Central memory CD4-positive, alpha-beta T cell (primary cell): ENCODE measurements at regions not wholly inside any gene's neighbourhood (a gene's known extent, or its start where the extent isn't known, plus 50 kb on each side); places are given as distances from the start of the nearest gene placed in this dataset.

Source experiments
- DNase-seq: peaks from one replicate; pipeline ENCODE4 v3.0.0; 2022

DNA sequence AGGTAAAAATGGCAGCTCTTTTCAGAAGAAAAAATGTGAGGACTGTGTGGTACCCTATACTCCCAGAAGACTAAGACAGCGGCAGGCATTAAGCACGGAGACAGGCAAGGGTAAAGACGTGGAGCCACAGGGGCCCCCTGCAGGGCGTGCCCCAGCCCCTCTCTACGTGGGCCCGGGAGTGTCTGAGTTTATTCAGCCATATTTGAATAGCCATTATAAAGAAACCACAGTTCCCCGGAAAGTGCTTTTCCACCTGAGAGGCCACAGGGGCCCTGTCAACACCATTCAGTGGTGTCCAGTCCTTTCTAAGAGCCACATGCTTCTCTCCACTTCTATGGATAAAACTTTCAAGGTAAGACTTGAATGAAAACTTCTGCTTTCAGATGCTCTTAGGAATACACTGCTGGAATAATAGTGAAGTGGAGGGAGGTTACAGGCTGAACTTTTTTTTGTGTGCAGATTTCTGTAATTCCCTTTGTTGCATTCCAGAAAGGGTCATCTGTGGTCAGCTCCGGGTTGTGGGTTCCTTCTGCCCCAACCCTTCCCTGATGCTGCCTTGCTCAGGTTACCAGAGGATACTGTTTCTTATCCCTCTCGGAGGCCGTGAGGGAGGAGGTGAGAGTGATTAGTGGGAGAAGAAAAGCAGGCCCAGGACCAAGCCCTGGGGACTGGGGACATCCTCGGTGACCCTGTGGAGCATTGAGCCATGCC, 58.4 kb downstream of the SLC25A47 start:
- DNase-seq: no peak

DNA sequence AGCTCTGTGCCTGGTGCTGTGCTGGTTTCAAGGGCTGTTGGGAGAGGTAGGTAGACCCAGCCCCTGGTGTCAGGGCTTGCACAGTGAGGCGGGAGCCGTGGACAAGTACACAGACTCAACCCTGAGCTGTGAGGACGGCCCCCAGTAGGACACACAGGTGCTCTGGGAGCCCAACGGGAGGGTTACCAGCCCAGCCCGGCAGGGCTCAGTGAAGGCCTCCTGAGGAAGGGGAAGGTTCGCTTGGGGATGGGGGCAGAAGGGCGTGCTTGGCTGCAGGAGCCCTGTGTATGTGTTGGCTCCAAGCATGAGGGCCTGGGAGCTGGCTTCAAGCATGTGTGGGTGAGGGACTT, 58.9 kb downstream of the SLC25A47 start:
- DNase-seq: no peak

DNA sequence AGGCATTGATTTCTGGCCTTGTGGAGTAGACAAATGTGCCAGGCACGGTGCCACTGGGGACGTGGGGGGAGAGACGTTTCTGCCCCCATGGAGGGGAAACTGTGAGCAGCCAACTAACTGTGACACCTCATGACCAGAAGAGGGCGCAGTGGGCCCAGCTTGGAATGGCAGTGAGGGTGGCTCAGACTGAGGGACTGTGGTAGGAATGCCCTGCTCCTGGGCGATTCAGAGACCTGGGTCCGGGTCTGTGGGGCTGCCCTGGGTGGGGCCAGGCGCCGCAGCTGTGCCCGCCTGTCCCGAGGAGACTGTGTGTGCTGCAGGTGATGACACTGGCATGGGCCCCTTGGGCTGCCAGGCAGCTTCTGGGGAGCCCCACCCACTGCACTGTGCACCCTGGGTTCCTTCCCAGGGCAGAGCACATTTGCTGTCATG, 60.6 kb downstream of the SLC25A47 start:
- DNase-seq: peak; percentile 56

DNA sequence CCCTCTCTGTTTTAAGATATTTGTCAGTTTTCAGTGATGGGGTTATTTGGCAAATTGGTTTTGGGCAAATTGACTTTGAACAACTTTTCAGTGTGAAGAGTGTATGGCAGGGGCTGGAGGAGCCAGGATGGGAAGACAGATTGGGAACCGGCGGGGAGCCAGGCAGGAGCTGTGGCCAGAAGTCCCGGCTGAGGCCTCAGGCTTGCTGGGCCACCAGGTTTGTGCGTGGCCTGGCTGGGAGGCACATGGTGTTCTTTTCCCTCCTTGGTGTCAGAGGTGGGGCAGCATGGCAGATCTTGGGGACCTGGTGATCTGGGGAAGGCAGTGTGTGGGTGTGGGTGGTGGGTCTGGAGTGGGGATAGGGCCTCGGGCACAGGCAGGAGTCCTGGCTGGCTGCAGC, 61.1 kb downstream of the SLC25A47 start:
- DNase-seq: no peak

DNA sequence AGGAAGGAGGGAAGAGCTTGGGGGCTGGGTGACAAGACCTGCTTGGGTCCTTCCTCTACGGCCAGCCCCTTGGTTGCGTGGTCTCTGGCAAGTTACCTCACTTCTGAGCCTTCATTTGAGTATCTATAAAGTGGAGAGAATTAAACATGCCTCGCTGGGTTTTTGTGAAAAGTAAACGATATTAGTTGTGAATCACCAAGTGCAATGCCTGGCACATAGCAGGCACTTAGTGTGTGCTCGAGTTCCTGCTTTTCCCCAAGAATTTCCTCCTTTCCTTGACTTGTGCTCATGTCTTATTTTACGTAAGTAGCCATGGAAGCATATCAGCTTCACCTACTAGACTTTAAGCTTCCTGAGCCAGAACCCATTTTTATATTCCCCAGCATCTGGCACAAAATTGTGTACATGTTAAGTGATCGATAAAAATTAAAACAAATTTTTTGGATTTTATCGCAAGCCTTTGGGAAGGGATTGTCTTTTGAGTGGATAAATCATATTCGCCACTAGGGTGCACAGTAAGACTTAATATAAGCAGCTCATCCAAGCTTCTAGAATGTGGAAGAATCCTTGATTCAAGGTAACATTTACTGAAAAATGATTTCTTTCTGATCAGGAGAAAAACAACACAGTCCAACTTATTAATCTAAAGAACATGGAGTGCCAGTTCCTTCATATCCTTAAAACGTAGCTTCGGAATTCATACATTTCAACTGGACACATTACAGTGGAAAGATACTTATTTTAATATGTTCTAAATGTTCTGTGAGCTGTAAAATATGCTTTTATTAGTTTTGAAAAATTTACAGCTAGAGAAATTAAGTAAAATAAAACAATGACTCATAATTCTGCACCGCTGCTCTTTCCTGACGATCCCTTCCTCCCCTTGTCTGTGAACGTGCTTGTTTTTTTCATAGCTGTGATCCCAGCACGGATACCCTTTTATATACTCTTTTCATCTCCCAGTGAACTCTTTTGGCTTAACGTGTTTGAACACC, 62.0 kb downstream of the SLC25A47 start:
- DNase-seq: no peak

DNA sequence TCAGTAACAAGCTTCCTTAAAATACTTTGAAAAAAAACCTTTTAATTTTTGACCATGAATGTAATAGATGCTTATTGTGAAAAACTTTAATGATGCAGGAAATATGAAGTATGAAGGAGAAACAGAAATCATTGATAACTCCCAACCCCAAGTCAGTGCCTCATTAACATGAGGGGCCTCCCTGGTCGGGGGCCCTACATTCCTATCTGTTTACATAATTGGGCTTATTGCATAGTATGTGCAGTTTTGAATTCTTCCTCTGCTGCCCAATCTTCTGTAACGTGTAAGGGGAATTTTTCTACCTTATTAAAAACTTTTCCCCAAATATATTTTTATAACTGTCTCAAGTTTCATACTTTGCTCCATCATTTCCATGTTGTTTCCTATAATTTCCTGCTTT, 63.0 kb downstream of the SLC25A47 start:
- no peak for DNase-seq

DNA sequence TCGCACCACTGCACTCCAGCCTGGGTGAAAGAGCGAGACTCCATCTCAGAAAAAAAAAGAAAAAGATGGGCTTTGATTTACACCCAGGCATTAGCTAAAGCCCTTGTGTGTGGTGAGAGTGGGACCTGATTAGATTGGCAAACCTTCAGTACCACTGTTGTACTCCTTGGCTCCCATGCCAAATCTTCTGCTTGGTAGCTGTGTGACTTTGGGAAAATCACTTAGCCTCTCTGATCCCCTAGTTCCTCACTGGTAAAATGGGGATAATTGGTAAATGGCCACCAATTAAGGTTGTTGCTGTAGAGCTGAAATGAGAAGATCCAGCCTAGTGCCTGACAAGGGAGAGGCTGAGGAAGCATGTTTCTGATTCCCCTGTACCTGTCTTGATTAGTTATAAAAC, 63.7 kb downstream of the SLC25A47 start:
- DNase-seq: no peak

DNA sequence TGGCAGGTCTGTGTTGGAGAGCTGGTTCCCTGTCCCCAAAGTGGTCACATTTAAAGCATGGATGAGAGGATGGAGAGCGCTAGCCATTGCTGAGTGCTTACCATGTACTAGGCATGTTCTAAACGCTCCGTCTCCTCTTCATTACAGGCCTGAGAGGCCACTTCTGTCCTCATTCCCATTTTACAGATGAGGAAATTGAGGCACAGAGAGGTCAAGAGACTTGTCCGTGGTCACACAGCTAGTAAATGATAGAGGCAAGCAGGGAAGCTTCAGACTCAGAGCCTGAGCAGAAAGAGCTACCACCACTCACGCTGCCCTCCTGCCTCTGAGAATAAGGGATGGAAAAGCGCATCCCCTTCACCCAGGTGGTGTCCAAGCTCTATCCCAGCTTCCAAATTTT, 64.3 kb downstream of the SLC25A47 start:
- no peak for DNase-seq

DNA sequence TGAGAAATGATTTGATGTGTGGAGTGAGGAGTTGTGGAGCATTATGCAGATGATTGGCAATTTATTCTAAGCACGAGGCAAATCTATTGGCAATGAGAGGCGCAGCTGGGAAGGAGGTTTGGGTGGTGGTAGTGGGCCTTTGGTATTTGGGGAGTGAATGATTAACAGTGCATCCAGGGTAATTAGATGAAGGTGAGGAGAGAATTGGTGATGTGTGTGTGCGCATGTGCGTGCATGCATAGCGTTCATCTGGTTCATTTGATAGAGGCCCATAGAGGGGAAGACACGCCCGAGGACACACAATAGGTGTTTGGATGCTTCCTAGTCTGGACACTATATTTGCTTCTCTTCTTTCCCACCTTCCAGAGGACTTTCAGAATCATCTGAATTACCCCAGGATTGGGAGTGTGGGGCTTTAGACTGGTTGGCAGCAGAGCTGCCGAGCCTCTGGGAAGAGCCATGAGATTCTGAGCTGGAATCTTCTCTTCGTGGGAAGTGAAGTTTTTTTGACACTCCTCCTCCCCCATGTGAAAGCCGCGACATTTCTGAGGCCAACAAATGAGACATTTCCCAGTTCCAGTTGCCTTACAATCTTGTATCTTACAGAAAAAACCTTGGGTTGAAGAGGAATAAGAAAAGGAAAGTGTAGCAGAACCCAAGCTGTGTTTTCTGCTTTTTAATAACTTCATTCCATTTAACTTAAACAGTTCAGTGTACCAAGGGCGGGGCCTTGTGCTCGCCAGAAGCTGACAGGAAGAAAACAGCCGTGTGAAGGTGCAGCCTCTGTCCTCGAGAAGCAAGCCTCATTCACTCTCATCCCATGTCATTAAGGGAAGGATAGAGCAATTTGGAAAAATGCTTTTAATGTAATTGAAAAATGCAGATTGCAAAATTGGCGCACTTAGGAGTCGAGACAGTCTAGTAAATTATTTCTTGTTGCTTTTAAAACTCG, 65.2 kb downstream of the SLC25A47 start:
- DNase-seq: no peak

DNA sequence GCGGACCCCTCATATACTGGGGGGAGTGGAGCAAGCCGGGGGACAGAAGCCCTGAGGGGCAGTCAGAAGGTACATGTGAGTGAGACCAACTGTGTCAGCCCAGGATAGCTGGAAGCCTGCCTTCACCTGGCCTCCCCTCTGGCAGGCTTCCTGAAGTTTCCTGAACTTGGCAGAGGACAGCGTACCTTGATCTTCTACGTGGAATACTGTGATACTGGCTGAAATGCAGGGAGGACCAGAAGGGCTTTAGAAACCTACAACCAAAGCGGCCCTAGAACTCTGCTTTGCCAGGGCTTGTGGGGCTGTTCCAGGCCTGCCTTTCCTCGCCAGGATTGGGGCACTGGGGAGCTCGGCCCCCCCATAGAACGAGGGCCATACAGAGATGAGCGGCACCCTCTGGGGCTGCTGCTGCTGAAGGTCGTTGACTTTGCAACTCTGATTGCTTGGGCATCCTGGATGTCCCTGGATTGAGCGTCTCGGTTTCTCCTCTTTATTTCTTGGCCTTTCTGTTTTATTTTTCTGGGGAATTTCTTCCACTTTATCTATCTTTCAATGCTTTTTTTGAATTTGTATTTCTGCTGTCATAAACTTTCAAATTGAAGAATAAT, 66.5 kb downstream of the SLC25A47 start:
- no peak for DNase-seq

DNA sequence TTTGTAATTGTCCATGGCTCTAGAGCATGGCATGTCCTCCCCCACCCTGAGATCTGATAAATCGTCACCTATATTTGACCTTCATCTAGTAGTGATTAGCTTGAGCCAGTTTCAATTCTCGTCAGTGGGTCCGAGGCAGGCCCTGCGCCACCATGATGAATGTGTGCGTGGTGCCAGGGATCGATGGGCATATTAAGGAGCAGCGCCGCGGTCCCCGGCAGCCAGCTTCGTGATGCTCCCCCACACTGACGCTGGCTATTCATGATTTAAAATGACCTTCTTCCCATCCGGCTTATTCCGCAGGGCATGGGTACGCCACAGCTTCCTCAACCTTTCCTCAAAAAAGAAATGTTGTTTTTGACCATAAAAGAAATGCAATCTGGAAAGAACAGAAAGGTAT, 68.0 kb downstream of the SLC25A47 start:
- DNase-seq: no peak

DNA sequence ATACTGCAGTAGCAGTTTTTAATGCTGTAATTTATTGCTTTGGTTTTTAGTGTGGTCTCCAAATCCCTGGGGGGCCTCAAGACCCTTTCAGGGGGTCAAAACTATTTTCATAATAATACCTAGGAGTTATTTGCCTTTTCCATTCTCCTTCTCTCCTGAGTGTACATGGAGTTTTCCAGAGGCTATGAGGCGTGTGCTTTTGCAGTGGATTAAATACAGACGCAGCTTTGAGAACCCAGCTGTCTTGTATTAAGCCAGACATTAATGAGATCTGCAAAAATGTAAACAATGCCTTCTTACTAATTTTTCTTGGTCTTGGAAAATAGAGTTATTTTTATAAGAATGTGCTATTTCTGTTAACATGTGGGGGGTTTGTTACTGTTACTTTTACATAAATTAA, 68.6 kb downstream of the SLC25A47 start:
- no peak for DNase-seq

DNA sequence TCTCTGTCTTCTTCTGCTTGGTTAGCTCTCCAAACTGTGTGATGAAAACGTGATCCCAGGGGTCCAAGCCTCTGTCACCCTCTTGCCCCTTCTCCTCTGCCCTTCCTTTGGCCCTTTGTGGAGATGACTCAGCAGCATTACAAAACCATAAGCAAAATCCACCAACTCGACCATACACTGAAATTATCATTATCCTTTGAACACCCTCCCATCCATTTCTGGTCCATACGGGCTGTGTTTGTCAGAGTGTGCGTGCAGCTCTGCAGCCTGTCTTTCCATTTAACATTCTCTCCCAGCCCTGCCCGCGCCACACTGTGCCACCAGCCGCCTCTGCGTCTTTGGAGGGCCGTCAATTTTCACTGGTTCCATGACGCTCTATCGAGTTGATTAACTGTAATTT, 69.2 kb downstream of the SLC25A47 start:
- no peak for DNase-seq

DNA sequence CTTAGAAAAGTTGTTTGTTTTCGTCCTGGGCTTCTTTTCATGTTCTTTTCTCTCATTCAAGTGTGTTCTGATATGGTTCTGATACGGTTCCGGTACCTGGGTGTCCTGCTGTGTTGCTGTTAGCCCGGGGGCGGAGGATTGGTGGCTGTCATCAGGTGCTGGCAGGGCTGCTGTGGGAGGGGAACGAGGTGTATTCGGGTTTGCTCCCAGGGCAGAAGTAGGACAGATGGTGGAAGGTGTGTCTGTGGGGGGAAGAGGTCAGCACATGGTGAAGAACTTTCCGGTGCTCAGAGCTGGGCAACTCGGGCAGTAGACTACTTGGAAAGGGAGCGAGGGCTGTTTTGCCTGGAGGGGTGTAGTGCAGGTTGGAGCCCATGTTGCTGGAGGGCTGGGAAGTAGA, 70.2 kb downstream of the SLC25A47 start:
- no peak for DNase-seq

DNA sequence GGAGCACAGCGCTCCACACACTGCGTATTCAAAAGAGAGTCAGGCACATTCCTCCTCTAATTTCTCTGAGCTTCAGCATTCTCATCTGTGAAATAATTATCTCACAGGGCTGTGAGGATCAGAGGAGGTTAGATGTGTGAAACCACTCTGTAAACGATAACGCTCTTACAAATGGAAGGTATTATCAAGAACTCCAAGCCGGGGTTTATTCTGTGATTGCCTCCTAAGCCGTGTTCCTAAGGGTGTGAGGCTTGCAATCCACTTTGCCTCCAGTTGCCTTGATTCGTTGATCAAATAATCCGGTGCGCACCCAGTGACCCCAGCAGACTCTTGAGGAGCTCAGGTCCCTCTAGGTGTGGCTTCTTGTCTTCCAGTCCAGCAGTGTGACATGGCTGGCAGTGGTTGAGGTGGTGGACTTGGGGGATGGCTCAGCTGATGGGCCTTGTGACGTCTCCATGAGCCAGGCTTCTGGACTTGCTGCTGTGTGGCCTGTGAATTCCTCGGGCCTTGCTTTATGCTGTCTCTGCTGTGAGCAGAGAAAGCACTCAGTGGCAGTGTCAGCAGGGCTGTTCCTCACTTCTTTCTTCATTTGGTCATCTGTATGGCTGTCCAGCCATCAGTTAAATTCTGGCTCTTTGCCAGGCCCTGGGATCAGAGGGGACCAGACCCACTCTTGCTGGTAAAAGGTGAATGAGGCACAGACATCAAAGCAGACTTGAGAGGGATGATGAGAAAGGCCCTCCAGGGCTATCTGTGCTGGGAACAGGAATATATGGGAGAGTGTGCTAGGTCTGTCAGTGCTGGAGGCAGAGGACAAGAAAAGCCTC, 71.0 kb downstream of the SLC25A47 start:
- DNase-seq: no peak

DNA sequence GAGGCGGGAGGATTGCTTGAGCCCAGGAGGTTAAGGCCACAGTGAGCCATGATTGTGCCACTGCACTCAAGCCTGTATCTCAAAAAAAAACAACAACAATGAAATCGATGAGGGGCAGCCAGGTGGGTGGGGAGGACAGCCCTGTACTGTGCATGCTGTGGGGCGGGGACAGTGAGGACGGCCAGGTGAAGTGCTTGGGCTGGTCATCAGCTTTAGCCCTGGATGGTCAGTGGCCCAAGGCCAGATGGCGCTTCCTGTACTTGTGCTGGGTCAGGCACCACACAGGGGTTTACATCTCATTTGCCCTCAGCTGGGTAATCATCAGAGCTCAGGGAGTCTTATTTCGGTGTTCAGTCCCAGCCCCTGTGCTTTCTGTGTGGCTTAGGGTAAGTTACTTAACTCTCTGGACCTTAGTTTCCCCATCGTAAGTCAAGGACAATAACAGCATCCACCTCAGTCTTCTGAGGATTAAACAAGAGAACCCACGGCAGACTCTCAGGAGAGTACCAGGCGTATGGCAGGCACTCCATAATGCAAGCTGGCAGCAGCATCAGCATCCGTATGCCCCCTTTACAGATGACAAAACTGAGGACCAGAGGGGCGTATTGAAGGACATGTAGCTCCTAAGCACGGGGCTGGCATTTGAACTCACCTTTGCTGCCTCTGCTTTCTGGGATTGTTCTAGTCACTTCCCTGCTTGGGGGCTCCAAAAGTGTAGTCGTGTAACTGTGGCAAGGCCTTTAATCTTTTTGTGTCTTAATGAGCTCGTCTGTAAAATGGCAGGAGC, 71.9 kb downstream of the SLC25A47 start:
- DNase-seq: no peak

DNA sequence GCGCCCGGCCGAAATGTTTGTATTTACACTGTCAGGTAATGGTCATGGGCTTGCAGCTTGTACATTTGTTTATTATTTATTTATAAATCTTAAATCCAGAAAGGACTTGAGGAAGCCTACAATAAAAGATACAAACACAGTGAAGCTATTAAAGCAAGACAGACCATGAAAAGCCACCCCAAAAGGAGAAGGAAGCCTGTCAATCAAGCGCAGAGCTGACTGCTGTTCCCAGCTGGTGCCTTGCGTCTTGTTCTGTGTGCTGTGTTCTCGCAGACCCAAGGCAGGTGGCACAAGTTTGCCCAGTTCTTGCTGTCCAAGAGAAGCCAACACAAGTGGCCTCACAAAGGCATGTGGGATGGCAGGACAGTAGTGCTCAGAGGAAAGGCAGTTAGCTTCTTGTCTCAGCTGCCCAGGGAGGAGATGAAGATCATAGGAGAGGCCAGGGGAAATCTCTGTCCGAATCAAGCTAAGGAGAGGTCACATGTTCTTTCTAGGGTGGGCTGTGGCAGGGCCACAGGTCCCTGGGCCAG, 73.2 kb downstream of the SLC25A47 start:
- no peak for DNase-seq

DNA sequence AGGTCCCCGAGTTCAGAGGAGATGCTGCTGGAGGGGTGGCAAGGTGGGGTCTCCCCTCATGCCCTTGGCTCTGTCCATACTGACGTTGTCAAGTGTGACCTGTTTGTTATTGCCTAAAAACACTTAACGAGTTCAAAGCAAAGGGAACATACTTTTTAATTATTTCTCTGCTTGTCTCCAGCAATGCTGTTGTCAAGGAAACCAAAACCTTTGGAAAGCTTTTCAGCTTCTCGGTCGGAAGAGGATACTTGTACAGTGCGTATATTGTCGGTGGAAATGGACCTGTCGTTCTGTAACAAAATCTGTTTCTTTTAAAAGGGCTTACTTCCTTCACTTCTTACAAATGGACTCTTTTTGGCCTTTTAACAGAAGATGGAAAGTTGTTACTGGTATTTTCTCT, 73.9 kb downstream of the SLC25A47 start:
- no peak for DNase-seq

DNA sequence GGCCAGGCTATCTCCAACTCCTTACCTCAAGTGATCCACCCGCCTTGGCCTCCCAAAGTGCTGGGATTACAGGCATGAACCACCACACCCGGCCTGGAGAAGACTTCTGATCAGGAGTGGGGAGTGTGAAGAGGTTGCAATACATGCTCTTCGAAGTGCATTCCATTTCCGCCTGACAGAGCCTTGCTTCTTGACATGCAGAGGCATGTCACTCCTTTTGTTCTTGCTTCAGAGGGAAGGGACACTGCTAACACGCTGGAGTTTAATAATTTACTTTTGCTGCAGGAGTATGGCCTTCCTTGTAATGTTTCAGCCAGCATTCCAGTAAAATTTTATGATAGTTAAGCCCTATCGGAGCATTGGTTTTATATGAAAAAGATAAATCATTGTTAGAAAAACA, 74.9 kb downstream of the SLC25A47 start:
- DNase-seq: no peak

DNA sequence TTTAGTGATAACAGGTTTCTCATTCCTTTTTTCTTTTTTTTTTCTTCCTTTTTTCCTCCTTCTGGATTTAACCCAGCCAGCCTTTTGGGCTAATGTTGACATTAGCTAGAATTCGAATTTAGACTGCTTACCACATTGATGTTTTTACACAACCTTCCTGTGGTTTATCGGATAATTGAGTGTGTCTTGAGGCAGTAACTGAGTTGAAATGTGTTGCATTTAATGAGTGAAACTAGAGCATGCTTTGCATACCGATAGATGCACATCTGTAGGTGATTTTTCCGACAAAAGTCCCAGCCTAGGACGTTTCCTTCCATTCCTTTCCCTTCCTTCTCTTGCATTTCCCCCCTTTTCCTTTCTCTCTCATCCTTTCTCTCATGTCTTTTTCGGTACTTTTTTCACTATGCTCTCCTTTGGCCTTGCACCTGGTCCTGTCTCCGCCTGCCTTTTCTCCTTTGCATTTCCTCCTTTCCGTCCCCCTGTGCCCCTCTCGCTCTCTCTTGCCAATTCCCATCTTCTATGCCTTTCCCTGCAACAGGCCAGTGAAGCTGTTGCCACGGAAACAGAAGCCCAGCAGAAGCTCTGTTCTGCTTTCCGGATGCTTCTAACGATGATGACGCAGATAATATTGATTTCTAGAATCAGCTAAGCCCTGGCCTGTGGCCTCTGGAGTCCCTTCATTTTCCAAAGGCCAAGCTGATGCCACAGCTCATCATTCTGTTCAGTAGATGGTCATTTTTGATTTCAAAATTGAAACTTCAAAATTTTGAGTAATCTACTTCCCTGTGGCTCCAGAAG, 76.1 kb downstream of the SLC25A47 start:
- no peak for DNase-seq
